Progenitor cell of endocrine pancreas (in vitro differentiated cells): ENCODE measurements at regions not wholly inside any gene's neighbourhood (a gene's known extent, or its start where the extent isn't known, plus 50 kb on each side); places are given as distances from the start of the nearest gene placed in this dataset.

Experiments
- DNase-seq: peaks from one replicate; pipeline ENCODE4 v3.0.0; 2021; ENCODE audit warnings: low spot score; ENCODE audit not compliant: unreplicated experiment
- H3K27ac Mint-ChIP-seq: 2 replicates; pipeline ENCODE4 v1.8.0; 2021; ENCODE audit warnings: mild to moderate bottlenecking, moderate library complexity, mixed read lengths
- H3K27me3 Mint-ChIP-seq: 2 replicates; pipeline ENCODE4 v1.8.0; 2021; ENCODE audit warnings: mixed read lengths
- H3K36me3 Mint-ChIP-seq: 2 replicates; pipeline ENCODE4 v1.8.0; 2022; ENCODE audit warnings: mixed read lengths; ENCODE audit not compliant: insufficient read depth
- H3K4me1 Mint-ChIP-seq: 2 replicates; pipeline ENCODE4 v1.8.0; 2021; ENCODE audit warnings: low read depth, mixed read lengths
- H3K4me3 Mint-ChIP-seq: 2 replicates; pipeline ENCODE4 v1.8.0; 2021; ENCODE audit warnings: low read depth, mild to moderate bottlenecking, moderate library complexity, mixed read lengths
- H3K9me3 Mint-ChIP-seq: 2 replicates; pipeline ENCODE4 v1.8.0; 2021; ENCODE audit warnings: low read depth, mixed read lengths
- TF ChIP-seq, protein P1 (sequence below): fragments of 200-600 bp; sonication (generic); IDR thresholded peaks from one replicate; pipeline ENCODE4 v1.5.0; 2021; ENCODE audit warnings: antibody characterized with exemption, mild to moderate bottlenecking; ENCODE audit not compliant: unreplicated experiment

DNA sequence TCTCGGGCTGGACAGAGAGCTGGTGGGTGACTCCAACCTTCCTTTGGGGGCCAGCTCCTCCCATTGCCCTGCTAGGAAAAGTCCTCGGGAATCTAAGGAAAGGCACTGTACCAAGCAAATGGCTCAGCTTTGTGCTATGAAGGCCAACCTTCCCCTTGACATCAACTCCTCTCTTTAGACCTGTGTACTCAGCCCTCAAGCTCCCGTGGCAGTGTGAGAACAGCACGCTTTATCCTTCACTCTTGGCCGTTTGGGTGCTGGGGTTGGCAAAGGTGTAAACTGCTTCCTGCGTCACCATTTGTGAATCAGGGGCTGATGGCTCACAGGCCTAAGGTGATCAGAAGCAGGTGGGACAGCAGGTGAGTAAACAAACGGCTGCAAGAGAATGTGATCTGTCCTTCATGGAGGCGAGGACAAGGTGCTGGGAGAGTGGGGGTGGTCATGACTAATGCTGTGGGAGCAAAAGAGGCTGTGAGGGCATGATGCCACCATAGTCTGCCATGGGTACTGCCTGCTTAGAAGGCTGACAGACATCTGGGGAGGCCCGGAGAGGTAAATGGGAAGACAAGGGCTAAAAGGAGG lies 165.2 kb upstream of the TPM1 start:
- TF ChIP-seq, protein P1, sequence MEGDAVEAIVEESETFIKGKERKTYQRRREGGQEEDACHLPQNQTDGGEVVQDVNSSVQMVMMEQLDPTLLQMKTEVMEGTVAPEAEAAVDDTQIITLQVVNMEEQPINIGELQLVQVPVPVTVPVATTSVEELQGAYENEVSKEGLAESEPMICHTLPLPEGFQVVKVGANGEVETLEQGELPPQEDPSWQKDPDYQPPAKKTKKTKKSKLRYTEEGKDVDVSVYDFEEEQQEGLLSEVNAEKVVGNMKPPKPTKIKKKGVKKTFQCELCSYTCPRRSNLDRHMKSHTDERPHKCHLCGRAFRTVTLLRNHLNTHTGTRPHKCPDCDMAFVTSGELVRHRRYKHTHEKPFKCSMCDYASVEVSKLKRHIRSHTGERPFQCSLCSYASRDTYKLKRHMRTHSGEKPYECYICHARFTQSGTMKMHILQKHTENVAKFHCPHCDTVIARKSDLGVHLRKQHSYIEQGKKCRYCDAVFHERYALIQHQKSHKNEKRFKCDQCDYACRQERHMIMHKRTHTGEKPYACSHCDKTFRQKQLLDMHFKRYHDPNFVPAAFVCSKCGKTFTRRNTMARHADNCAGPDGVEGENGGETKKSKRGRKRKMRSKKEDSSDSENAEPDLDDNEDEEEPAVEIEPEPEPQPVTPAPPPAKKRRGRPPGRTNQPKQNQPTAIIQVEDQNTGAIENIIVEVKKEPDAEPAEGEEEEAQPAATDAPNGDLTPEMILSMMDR, result no peak
- Mint-ChIP-seq H3K36me3 (no peaks in the 10 kb centered on the region), H3K27me3 (peaks cover 15% of the 10 kb centered on the region), H3K4me1 (no peaks in the 10 kb centered on the region), H3K4me3 (no peak overlapping the region), H3K9me3 (no peaks in the 10 kb centered on the region), H3K27ac (no peak overlapping the region)
- DNase-seq, result no peak

DNA sequence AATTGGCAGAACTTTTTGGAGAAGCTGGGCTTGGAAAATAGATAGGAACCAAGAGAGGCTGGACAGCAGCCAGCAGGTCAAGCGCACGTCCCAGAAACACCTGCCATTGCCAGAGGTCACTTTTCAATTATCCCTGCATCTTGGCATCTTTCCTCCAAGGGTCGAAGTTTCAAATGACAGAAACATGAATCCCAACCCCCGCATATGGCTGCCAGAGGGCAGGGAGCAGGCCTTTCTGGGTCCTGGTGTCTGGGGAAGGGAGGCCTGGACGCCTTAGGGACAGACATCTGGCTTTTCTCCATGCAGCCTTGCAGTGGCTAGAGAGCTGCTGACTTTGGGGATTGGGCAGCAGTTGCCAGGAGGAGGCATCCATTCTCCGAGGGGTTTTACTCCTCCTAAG lies 164.5 kb upstream of the TPM1 start:
- Mint-ChIP-seq H3K27me3 (peaks cover 15% of the 10 kb centered on the region), H3K27ac (no peak overlapping the region), H3K36me3 (no peaks in the 10 kb centered on the region), H3K4me1 (no peaks in the 10 kb centered on the region), H3K9me3 (no peaks in the 10 kb centered on the region), H3K4me3 (no peak overlapping the region)
- no peak for DNase-seq
- TF ChIP-seq, protein P1, result no peak

DNA sequence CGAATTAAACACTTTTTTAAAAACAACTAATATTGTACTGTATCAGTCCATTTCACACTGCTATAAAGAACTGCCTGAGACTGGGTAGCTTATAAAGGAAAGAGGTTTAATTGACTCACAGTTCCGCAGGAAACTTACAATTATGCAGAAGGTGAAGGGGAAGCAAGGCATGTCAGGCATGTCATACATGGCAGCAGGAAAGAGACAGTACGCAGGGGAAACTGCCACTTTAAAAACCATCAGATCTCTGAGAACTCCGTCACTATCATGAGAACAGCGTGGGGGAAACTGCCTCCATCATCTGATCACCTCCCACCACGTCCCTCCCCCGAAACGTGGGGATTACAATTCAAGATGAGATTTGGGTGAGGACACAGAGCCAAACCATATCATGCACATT lies 162.8 kb upstream of the TPM1 start:
- Mint-ChIP-seq H3K4me3 (no peak overlapping the region), H3K27me3 (peaks cover 11% of the 10 kb centered on the region), H3K4me1 (no peaks in the 10 kb centered on the region), H3K27ac (no peak overlapping the region), H3K36me3 (no peaks in the 10 kb centered on the region), H3K9me3 (no peaks in the 10 kb centered on the region)
- DNase-seq, result no peak
- TF ChIP-seq, protein P1, result no peak

DNA sequence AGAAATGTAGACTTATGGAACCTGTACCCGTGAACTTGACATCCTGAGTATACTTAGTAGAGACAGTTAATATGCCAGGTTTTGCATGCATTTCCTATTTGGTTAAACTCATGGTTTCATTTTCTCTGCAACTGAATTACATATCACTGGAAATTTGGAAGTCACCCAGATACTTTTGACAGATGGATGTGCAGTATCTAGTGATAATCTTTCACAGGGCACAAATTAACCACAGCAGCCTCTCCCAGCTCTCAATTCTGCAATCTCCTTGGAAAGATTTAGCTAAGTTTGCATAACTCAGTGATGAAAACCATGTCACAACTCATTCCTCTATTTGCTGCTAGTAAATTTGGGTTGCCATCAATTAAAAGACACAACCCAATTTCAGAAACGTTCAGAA lies 162.3 kb upstream of the TPM1 start:
- peaks cover under 1% of the 10 kb centered on the region for H3K4me1 Mint-ChIP-seq
- H3K9me3 Mint-ChIP-seq, result no peaks in the 10 kb centered on the region
- H3K36me3 Mint-ChIP-seq, result no peaks in the 10 kb centered on the region
- DNase-seq, result no peak
- TF ChIP-seq, protein P1, result no peak
- H3K27me3 Mint-ChIP-seq, result peaks cover 11% of the 10 kb centered on the region
- H3K4me3 Mint-ChIP-seq, result no peak overlapping the region
- no peak overlapping the region for H3K27ac Mint-ChIP-seq

DNA sequence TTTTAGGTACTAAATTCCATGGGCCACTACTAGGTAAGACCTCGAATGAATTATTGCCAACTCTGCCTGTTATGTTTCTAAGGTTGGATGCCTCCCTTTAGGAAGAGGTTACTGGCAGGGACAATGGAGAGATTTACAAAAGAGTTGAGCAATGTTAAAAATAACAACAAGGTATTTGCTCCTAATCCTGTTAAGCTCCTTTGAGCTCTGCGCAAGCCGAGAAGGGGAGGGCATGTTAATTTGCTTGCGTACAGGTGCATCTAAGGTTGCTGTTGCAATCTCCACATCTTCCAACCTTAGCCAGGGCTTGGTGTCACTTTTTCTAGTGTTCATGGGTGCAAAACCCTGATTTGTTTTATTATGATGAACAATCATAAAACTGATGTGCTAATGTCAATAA lies 161.5 kb upstream of the TPM1 start:
- Mint-ChIP-seq H3K27me3 (peaks cover 11% of the 10 kb centered on the region), H3K36me3 (no peaks in the 10 kb centered on the region), H3K4me1 (peaks cover 6% of the 10 kb centered on the region), H3K4me3 (no peak overlapping the region), H3K9me3 (no peaks in the 10 kb centered on the region), H3K27ac (no peak overlapping the region)
- TF ChIP-seq, protein P1, result no peak
- no peak for DNase-seq
